Thoracic aorta (tissue), 2 donors: ENCODE measurements at regions not wholly inside any gene's neighbourhood (a gene's known extent, or its start where the extent isn't known, plus 50 kb on each side); places are given as distances from the start of the nearest gene placed in this dataset.

Source experiments
- ATAC-seq: fragments of 150-250 bp; one replicate; pipeline ENCODE4 v1.8.0; 2017; ENCODE audit warnings: low read depth; ENCODE audit not compliant: insufficient number of reproducible peaks, low FRiP score
- DNase-seq: peaks from one replicate; pipeline ENCODE4 v3.0.0-alpha.2; 2020; ENCODE audit warnings: low spot score
- H3K27ac ChIP-seq, 2 donors: fragments of 200-600 bp; sonication (generic); 1 replicate in 1 of 2; 2 replicates in 1 of 2; pipeline ENCODE4 v1.5.1; 2016; ENCODE audit warnings: mild to moderate bottlenecking in 2 of 2, moderate library complexity in 2 of 2
- H3K27me3 ChIP-seq: fragments of 200-600 bp; sonication (generic); replicated peaks from 2 replicates; pipeline ENCODE4 v1.6.0; 2016; ENCODE audit warnings: mild to moderate bottlenecking; ENCODE audit not compliant: insufficient read depth
- H3K36me3 ChIP-seq: fragments of 200-600 bp; sonication (generic); one replicate; pipeline ENCODE4 v1.5.1; 2016
- H3K4me1 ChIP-seq, 2 donors: fragments of 200-600 bp; sonication (generic); 1 replicate in 1 of 2; 2 replicates in 1 of 2; pipeline versions ENCODE4 v1.5.1 to v1.6.0; 2016; ENCODE audit warnings: low read depth in 2 of 2, mild to moderate bottlenecking in 1 of 2; ENCODE audit not compliant: control insufficient read depth in 1 of 2
- H3K4me3 ChIP-seq: fragments of 200-600 bp; sonication (generic); 2 replicates; pipeline ENCODE4 v1.5.1; 2016; ENCODE audit warnings: mild to moderate bottlenecking
- H3K9me3 ChIP-seq: fragments of 200-600 bp; sonication (generic); 2 replicates; pipeline ENCODE4 v1.5.1; 2016
- CTCF ChIP-seq: fragments of 200-600 bp; sonication (generic); IDR thresholded peaks from one replicate; pipeline ENCODE4 v1.5.1; 2019; ENCODE audit warnings: antibody characterized with exemption

DNA sequence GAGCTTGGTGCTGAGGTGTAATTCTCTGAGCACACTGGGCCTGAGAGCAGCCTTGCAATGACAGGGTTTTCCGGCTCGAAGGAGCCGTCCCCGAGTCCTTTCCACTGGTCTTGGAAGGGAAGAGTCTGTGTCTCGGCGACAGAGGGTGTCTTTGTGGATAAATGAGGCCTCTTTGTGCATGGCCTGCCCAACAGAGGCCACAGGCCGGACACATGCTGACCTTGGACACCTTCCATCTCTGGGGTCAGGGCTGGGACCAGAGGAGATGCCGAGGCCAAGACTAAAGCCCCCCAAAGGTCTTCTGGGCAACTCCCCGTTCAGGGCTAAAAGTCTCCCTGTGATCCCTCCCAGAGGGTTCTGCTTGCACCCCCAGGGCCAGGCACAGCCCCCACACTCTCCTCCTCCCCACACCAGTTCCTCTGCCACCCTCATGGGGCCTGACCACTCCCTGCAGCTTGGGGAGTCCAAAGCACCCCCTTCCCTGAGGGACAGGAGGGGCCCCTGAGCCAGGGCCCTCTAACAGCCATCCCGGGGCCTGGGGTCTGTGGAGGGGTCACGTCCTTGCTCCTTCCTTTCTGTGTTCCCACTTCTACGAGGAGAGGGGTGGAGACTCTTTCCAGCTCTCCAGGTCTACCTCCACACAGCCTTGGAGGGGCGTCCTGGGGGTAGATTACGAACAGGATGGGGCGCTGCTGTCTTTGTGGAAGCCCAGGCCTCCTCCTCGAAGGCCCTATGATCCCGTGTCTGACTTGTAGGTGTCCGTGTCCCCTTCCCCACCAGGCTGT, 130.6 kb upstream of the FAM20C start:
- no peak for ATAC-seq
- peaks cover 7 to 20% of the 10 kb centered on the region in 2 donors for H3K4me1 ChIP-seq
- H3K4me3 ChIP-seq = no peak overlapping the region
- no peaks in the 10 kb centered on the region for H3K9me3 ChIP-seq
- no peaks in the 10 kb centered on the region for H3K27me3 ChIP-seq
- no peak overlapping the region for H3K27ac ChIP-seq
- DNase-seq = no peak
- H3K36me3 ChIP-seq = no peaks in the 10 kb centered on the region
- no peak for TF ChIP-seq CTCF

- no peak overlapping the region for H3K4me3 ChIP-seq
- DNase-seq = no peak
- peaks cover 7 to 20% of the 10 kb centered on the region in 2 donors for H3K4me1 ChIP-seq
- no peak overlapping the region for H3K27ac ChIP-seq
- no peaks in the 10 kb centered on the region for H3K27me3 ChIP-seq
- no peaks in the 10 kb centered on the region for H3K9me3 ChIP-seq
- TF ChIP-seq CTCF = no peak
- H3K36me3 ChIP-seq = no peaks in the 10 kb centered on the region
- ATAC-seq = no peak
Observed at GRCh38 chr7:62361-63116, 129.8 kb upstream of the FAM20C start.

- DNase-seq (no peak), ATAC-seq (no peak)
- Histone ChIP-seq H3K27ac (no peak overlapping the region), H3K36me3 (no peaks in the 10 kb centered on the region), H3K9me3 (no peaks in the 10 kb centered on the region), H3K27me3 (no peaks in the 10 kb centered on the region), H3K4me1 (peaks cover 7 to 20% of the 10 kb centered on the region in 2 donors), H3K4me3 (no peak overlapping the region)
- no peak for TF ChIP-seq CTCF
Observed at GRCh38 chr7:63117-63480, 129.3 kb upstream of the FAM20C start.

DNA sequence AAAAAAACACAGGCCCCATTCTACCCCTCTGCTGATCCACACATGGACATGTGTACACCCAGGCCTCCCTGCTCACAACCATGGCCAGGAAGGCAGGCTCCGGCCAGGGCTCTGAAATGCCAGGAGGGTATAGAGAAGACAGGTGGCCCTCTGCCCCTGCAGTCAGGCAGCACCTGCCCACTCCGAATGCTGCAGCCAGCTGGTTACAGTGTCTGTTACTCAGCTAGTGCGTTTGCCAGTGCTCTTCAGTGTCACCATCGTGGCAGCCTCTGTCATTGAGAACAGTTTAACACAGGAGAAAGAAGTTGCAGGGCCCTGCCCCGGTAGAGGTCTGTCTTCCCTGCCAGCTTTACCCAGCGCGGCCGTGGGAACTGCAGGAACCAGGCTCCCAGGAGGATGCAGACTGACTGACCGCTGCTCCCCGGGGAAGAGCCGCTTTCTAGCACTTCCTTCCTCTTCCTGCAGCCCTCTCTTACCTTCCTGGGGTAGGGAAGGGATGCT, 128.8 kb upstream of the FAM20C start:
- Histone ChIP-seq H3K4me3 (no peak overlapping the region), H3K36me3 (no peaks in the 10 kb centered on the region), H3K27me3 (no peaks in the 10 kb centered on the region), H3K27ac (no peak overlapping the region), H3K4me1 (peaks cover 7 to 20% of the 10 kb centered on the region in 2 donors), H3K9me3 (no peaks in the 10 kb centered on the region)
- DNase-seq (no peak), ATAC-seq (no peak)
- TF ChIP-seq CTCF = no peak
